Loucy (cell line): ENCODE measurements at regions not wholly inside any gene's neighbourhood (a gene's known extent, or its start where the extent isn't known, plus 50 kb on each side); places are given as distances from the start of the nearest gene placed in this dataset.

ENCODE experiments used
- CTCF ChIP-seq: fragments of 200-600 bp; sonication (generic); conservative IDR thresholded peaks from 2 replicates; pipeline ENCODE4 v1.5.1; 2014; ENCODE audit warnings: mild to moderate bottlenecking, antibody characterized with exemption, low read length
- EZH2phosphoT487 ChIP-seq: fragments of 200-600 bp; IDR thresholded peaks from 2 replicates; pipeline ENCODE4 v1.6.1; 2018; ENCODE audit warnings: antibody characterized with exemption, mild to moderate bottlenecking, moderate library complexity, borderline replicate concordance

- TF ChIP-seq CTCF (no peak), EZH2phosphoT487 (no peak)
These were observed 302.1 kb upstream of the SYNCRIP start for GRCh38 chr6:85944776-85945175.
